Thoracic aorta (tissue), 2 donors: ENCODE measurements at regions not wholly inside any gene's neighbourhood (a gene's known extent, or its start where the extent isn't known, plus 50 kb on each side); places are given as distances from the start of the nearest gene placed in this dataset.

Experiments
- ATAC-seq: fragments of 150-250 bp; one replicate; pipeline ENCODE4 v1.8.0; 2017; ENCODE audit warnings: low read depth; ENCODE audit not compliant: insufficient number of reproducible peaks, low FRiP score
- DNase-seq: peaks from one replicate; pipeline ENCODE4 v3.0.0-alpha.2; 2020; ENCODE audit warnings: low spot score
- H3K27ac ChIP-seq, 2 donors: fragments of 200-600 bp; sonication (generic); 1 replicate in 1 of 2; 2 replicates in 1 of 2; pipeline ENCODE4 v1.5.1; 2016; ENCODE audit warnings: mild to moderate bottlenecking in 2 of 2, moderate library complexity in 2 of 2
- H3K27me3 ChIP-seq: fragments of 200-600 bp; sonication (generic); replicated peaks from 2 replicates; pipeline ENCODE4 v1.6.0; 2016; ENCODE audit warnings: mild to moderate bottlenecking; ENCODE audit not compliant: insufficient read depth
- H3K36me3 ChIP-seq: fragments of 200-600 bp; sonication (generic); one replicate; pipeline ENCODE4 v1.5.1; 2016
- H3K4me1 ChIP-seq, 2 donors: fragments of 200-600 bp; sonication (generic); 1 replicate in 1 of 2; 2 replicates in 1 of 2; pipeline versions ENCODE4 v1.5.1 to v1.6.0; 2016; ENCODE audit warnings: low read depth in 2 of 2, mild to moderate bottlenecking in 1 of 2; ENCODE audit not compliant: control insufficient read depth in 1 of 2
- H3K4me3 ChIP-seq: fragments of 200-600 bp; sonication (generic); 2 replicates; pipeline ENCODE4 v1.5.1; 2016; ENCODE audit warnings: mild to moderate bottlenecking
- H3K9me3 ChIP-seq: fragments of 200-600 bp; sonication (generic); 2 replicates; pipeline ENCODE4 v1.5.1; 2016
- CTCF ChIP-seq: fragments of 200-600 bp; sonication (generic); IDR thresholded peaks from one replicate; pipeline ENCODE4 v1.5.1; 2019; ENCODE audit warnings: antibody characterized with exemption

GRCh38 chr4:63361066-63361465 is 1048.2 kb downstream of the TECRL start:
- Histone ChIP-seq H3K4me3 (no peak overlapping the region), H3K4me1 (no peaks in the 10 kb centered on the region), H3K27ac (no peak overlapping the region), H3K36me3 (no peaks in the 10 kb centered on the region), H3K27me3 (no peaks in the 10 kb centered on the region), H3K9me3 (no peaks in the 10 kb centered on the region)
- TF ChIP-seq CTCF: no peak
- no peak for DNase-seq
- no peak for ATAC-seq

GRCh38 chr4:63349674-63350025 is 1059.6 kb downstream of the TECRL start:
- no peak overlapping the region for H3K4me3 ChIP-seq
- H3K36me3 ChIP-seq: no peaks in the 10 kb centered on the region
- ATAC-seq (no peak), DNase-seq (no peak)
- no peak overlapping the region for H3K27ac ChIP-seq
- H3K4me1 ChIP-seq: no peaks in the 10 kb centered on the region
- H3K27me3 ChIP-seq: no peaks in the 10 kb centered on the region
- no peak for TF ChIP-seq CTCF
- peaks cover 3% of the 10 kb centered on the region for H3K9me3 ChIP-seq

- TF ChIP-seq CTCF: no peak
- Histone ChIP-seq H3K36me3 (no peaks in the 10 kb centered on the region), H3K27ac (no peak overlapping the region), H3K9me3 (peaks cover 10% of the 10 kb centered on the region), H3K4me3 (no peak overlapping the region), H3K4me1 (no peaks in the 10 kb centered on the region), H3K27me3 (no peaks in the 10 kb centered on the region)
- DNase-seq (no peak), ATAC-seq (no peak)
Observed at GRCh38 chr4:63348735-63349673, 1060.2 kb downstream of the TECRL start.

- H3K4me1 ChIP-seq: peaks cover 7 to 14% of the 10 kb centered on the region in 2 donors
- H3K27ac ChIP-seq: peak overlapping the region in 1 of 2 donors; percentile 5
- H3K36me3 ChIP-seq: no peaks in the 10 kb centered on the region
- H3K27me3 ChIP-seq: no peaks in the 10 kb centered on the region
- ATAC-seq (no peak), DNase-seq (no peak)
- no peak for TF ChIP-seq CTCF
- H3K9me3 ChIP-seq: peaks cover 3% of the 10 kb centered on the region
- no peak overlapping the region for H3K4me3 ChIP-seq
Observed at GRCh38 chr4:63325140-63325539, 1084.1 kb downstream of the TECRL start.

- H3K9me3 ChIP-seq: no peaks in the 10 kb centered on the region
- H3K27ac ChIP-seq: no peak overlapping the region
- no peaks in the 10 kb centered on the region for H3K4me1 ChIP-seq
- no peaks in the 10 kb centered on the region for H3K36me3 ChIP-seq
- ATAC-seq (no peak), DNase-seq (no peak)
- TF ChIP-seq CTCF: no peak
- no peaks in the 10 kb centered on the region for H3K27me3 ChIP-seq
- no peak overlapping the region for H3K4me3 ChIP-seq
Observed at GRCh38 chr4:63316633-63317032, 1092.6 kb downstream of the TECRL start.
